ENCODE measurements at regions not wholly inside any gene's neighbourhood (a gene's known extent, or its start where the extent isn't known, plus 50 kb on each side); places are given as distances from the start of the nearest gene placed in this dataset.
A peak's percentile ranks its signal among the peaks of the same experiment; 100 is the strongest.

- TF ChIP-seq MEF2B (IDR thresholded peaks at IDR 0.05; ENCODE audit: partially characterized antibody, poor library complexity, severe bottlenecking) (no peak), ATF3 (IDR thresholded peaks at IDR 0.05; ENCODE audit: borderline replicate concordance, extremely low read depth, low read depth, low read length) (no peak), NBN (IDR thresholded peaks at IDR 0.05) (no peak)
- TF ChIP-seq, protein P1, sequence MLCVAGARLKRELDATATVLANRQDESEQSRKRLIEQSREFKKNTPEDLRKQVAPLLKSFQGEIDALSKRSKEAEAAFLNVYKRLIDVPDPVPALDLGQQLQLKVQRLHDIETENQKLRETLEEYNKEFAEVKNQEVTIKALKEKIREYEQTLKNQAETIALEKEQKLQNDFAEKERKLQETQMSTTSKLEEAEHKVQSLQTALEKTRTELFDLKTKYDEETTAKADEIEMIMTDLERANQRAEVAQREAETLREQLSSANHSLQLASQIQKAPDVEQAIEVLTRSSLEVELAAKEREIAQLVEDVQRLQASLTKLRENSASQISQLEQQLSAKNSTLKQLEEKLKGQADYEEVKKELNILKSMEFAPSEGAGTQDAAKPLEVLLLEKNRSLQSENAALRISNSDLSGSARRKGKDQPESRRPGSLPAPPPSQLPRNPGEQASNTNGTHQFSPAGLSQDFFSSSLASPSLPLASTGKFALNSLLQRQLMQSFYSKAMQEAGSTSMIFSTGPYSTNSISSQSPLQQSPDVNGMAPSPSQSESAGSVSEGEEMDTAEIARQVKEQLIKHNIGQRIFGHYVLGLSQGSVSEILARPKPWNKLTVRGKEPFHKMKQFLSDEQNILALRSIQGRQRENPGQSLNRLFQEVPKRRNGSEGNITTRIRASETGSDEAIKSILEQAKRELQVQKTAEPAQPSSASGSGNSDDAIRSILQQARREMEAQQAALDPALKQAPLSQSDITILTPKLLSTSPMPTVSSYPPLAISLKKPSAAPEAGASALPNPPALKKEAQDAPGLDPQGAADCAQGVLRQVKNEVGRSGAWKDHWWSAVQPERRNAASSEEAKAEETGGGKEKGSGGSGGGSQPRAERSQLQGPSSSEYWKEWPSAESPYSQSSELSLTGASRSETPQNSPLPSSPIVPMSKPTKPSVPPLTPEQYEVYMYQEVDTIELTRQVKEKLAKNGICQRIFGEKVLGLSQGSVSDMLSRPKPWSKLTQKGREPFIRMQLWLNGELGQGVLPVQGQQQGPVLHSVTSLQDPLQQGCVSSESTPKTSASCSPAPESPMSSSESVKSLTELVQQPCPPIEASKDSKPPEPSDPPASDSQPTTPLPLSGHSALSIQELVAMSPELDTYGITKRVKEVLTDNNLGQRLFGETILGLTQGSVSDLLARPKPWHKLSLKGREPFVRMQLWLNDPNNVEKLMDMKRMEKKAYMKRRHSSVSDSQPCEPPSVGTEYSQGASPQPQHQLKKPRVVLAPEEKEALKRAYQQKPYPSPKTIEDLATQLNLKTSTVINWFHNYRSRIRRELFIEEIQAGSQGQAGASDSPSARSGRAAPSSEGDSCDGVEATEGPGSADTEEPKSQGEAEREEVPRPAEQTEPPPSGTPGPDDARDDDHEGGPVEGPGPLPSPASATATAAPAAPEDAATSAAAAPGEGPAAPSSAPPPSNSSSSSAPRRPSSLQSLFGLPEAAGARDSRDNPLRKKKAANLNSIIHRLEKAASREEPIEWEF (IDR thresholded peaks at IDR 0.05; ENCODE audit: insufficient replicate concordance, low read depth, low read length), result no peak
These were observed 500.6 kb upstream of the AGTR1 start (continued) for GRCh38 chr3:148197061-148197460.

- CTCF ChIA-PET, result interaction anchor here (0.6 to 2.4 kb wide), 10 partner anchors 9 to 818 kb away, joined by 3 to 11 read pairs (median 4); no protein-coding TSS in a partner anchor
- no peaks in the 10 kb centered on the region for H4K20me1 ChIP-seq (ENCODE audit: control insufficient read depth, insufficient read depth)
- in situ Hi-C loops (cut with MboI) (no loop called here), intact Hi-C loops (cut with micrococcal nuclease; ENCODE audit: unreplicated experiment) (no loop called here)
- RAD21 ChIA-PET (ENCODE audit: unreplicated experiment), result interaction anchor here (1.3 to 1.7 kb wide), 2 partner anchors 124 to 841 kb away, joined by 3 to 6 read pairs; no protein-coding TSS in a partner anchor
- no peak for FAIRE-seq
- no peak overlapping the region for H3K9ac ChIP-seq (ENCODE audit: control insufficient read depth, insufficient read depth, low read length)
- no peak overlapping the region for H3K27ac ChIP-seq (ENCODE audit: control insufficient read depth, insufficient read depth)
- SMC1A ChIA-PET (ENCODE audit: uncharacterized antibody, unreplicated experiment), result interaction anchor here (0.8 to 2.5 kb wide), 7 partner anchors 8 to 119 kb away, joined by 3 to 8 read pairs (median 4); no protein-coding TSS in a partner anchor
- no peaks in the 10 kb centered on the region for H3K79me2 ChIP-seq (ENCODE audit: control insufficient read depth, insufficient read depth, low read length)
- ATAC-seq, result peak; percentile 57
- no peak for DNase-seq (ENCODE audit: low read depth, low spot score)
- no peak overlapping the region for H3K4me2 ChIP-seq (ENCODE audit: control insufficient read depth, insufficient read depth)
- H3K36me3 ChIP-seq (ENCODE audit: control insufficient read depth in 2 of 2, insufficient read depth in 2 of 2, low read length in 1 of 2), result no peaks in the 10 kb centered on the region
- no peak overlapping the region for H3K4me3 ChIP-seq
- H3K4me1 ChIP-seq (ENCODE audit: control insufficient read depth, insufficient read depth, low read length), result no peaks in the 10 kb centered on the region
- POLR2A ChIA-PET, result no interaction called here
- no peaks in the 10 kb centered on the region for H3K27me3 ChIP-seq (replicated peaks in 1 of 2; ENCODE audit: control insufficient read depth in 2 of 2, insufficient read depth in 2 of 2, low read length in 1 of 2)
- no TSS peak for BruUV-seq (replicated peaks)
- no peaks in the 10 kb centered on the region for H3K9me3 ChIP-seq (replicated peaks; ENCODE audit: control insufficient read depth, insufficient read depth, low read length)
- WGBS (ENCODE audit: insufficient coverage, insufficient replicate concordance, low lambda C conversion rate, missing lambda C conversion rate), result 6% methylated on average over 1 of the region's 1 CpG
- no peak overlapping the region for H2AFZ ChIP-seq (ENCODE audit: control insufficient read depth, low read depth, low read length)
- TF ChIP-seq ZNF24 (IDR thresholded peaks at IDR 0.05) (peak; percentile 48), EP300 (IDR thresholded peaks at IDR 0.05; ENCODE audit: borderline replicate concordance in 1 of 2, control insufficient read depth in 1 of 2, low read depth in 2 of 2, low read length in 2 of 2) (no peak), MEF2A (IDR thresholded peaks at IDR 0.05; ENCODE audit: insufficient read depth, low read depth, low read length) (no peak), GABPA (IDR thresholded peaks at IDR 0.05; ENCODE audit: low read depth) (no peak)
- TF ChIP-seq, protein P2, sequence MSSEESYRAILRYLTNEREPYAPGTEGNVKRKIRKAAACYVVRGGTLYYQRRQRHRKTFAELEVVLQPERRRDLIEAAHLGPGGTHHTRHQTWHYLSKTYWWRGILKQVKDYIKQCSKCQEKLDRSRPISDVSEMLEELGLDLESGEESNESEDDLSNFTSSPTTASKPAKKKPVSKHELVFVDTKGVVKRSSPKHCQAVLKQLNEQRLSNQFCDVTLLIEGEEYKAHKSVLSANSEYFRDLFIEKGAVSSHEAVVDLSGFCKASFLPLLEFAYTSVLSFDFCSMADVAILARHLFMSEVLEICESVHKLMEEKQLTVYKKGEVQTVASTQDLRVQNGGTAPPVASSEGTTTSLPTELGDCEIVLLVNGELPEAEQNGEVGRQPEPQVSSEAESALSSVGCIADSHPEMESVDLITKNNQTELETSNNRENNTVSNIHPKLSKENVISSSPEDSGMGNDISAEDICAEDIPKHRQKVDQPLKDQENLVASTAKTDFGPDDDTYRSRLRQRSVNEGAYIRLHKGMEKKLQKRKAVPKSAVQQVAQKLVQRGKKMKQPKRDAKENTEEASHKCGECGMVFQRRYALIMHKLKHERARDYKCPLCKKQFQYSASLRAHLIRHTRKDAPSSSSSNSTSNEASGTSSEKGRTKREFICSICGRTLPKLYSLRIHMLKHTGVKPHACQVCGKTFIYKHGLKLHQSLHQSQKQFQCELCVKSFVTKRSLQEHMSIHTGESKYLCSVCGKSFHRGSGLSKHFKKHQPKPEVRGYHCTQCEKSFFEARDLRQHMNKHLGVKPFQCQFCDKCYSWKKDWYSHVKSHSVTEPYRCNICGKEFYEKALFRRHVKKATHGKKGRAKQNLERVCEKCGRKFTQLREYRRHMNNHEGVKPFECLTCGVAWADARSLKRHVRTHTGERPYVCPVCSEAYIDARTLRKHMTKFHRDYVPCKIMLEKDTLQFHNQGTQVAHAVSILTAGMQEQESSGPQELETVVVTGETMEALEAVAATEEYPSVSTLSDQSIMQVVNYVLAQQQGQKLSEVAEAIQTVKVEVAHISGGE (CRISPR knock-in tag; IDR thresholded peaks at IDR 0.05), result no peak
- TF ChIP-seq, protein P3, sequence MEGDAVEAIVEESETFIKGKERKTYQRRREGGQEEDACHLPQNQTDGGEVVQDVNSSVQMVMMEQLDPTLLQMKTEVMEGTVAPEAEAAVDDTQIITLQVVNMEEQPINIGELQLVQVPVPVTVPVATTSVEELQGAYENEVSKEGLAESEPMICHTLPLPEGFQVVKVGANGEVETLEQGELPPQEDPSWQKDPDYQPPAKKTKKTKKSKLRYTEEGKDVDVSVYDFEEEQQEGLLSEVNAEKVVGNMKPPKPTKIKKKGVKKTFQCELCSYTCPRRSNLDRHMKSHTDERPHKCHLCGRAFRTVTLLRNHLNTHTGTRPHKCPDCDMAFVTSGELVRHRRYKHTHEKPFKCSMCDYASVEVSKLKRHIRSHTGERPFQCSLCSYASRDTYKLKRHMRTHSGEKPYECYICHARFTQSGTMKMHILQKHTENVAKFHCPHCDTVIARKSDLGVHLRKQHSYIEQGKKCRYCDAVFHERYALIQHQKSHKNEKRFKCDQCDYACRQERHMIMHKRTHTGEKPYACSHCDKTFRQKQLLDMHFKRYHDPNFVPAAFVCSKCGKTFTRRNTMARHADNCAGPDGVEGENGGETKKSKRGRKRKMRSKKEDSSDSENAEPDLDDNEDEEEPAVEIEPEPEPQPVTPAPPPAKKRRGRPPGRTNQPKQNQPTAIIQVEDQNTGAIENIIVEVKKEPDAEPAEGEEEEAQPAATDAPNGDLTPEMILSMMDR (IDR thresholded peaks at IDR 0.05 in 2 of 3, conservative IDR thresholded peaks at IDR 0.05 in 1 of 3; ENCODE audit: control insufficient read depth in 2 of 3, extremely low read depth in 1 of 3, insufficient read depth in 1 of 3, low read depth in 3 of 3, low read length in 3 of 3), result peak in 2 of 3 experiments; percentile 16 to 18; a peak in 1 of 6 replicates
These were observed 495.3 kb upstream of the AGTR1 start for GRCh38 chr3:148202386-148202785.
